GM23338 (cell line): ENCODE measurements at regions not wholly inside any gene's neighbourhood (a gene's known extent, or its start where the extent isn't known, plus 50 kb on each side); places are given as distances from the start of the nearest gene placed in this dataset.

Source experiments
- CREB1 ChIP-seq: fragments of 250-450 bp; sonication (Bioruptor Pico); IDR thresholded peaks from 2 replicates; pipeline ENCODE4 v1.5.0; 2020; ENCODE audit warnings: low read depth, mild to moderate bottlenecking, moderate library complexity
- CTCF ChIP-seq, 2 experiments: fragments of 200-600 bp in 1 of 2; sonication (generic) in 1 of 2; conservative IDR thresholded peaks; 2 replicates each; pipeline versions ENCODE4 v1.5.1 to v1.6.1; 2016 to 2017; ENCODE audit warnings: antibody characterized with exemption in 2 of 2, low read depth in 2 of 2, mild to moderate bottlenecking in 2 of 2, moderate library complexity in 1 of 2
- ETS1 ChIP-seq: IDR thresholded peaks from 2 replicates; pipeline ENCODE4 v1.6.1; 2016; ENCODE audit warnings: antibody characterized with exemption
- EZH2 ChIP-seq: fragments of 200-600 bp; sonication (generic); IDR thresholded peaks from one replicate; pipeline ENCODE4 v1.8.0; 2017; ENCODE audit warnings: antibody characterized with exemption, mild to moderate bottlenecking, low read depth; ENCODE audit not compliant: unreplicated experiment
- EZH2phosphoT487 ChIP-seq: fragments of 200-600 bp; sonication (generic); IDR thresholded peaks from one replicate; pipeline ENCODE4 v1.8.1; 2018; ENCODE audit warnings: antibody characterized with exemption; ENCODE audit not compliant: unreplicated experiment
- JUNB ChIP-seq: IDR thresholded peaks from one replicate; pipeline ENCODE4 v1.6.1; 2016; ENCODE audit warnings: antibody characterized with exemption; ENCODE audit not compliant: unreplicated experiment
- NANOG ChIP-seq: IDR thresholded peaks from 2 replicates; pipeline ENCODE4 v1.6.1; 2016; ENCODE audit warnings: antibody characterized with exemption, borderline replicate concordance
- POLR2AphosphoS5 ChIP-seq: IDR thresholded peaks from 2 replicates; pipeline ENCODE4 v1.6.1; 2016; ENCODE audit warnings: antibody characterized with exemption, low read depth
- REST ChIP-seq: IDR thresholded peaks from one replicate; pipeline ENCODE4 v1.6.1; 2018; ENCODE audit warnings: antibody characterized with exemption; ENCODE audit not compliant: unreplicated experiment
- STAT1 ChIP-seq: IDR thresholded peaks from one replicate; pipeline ENCODE4 v1.6.1; 2016; ENCODE audit warnings: antibody characterized with exemption; ENCODE audit not compliant: unreplicated experiment
- ZNF331 ChIP-seq: fragments of 250-450 bp; sonication (Bioruptor Pico); IDR thresholded peaks from 2 replicates; pipeline ENCODE4 v1.5.0; 2020; ENCODE audit warnings: low read depth, mild to moderate bottlenecking, moderate library complexity

GRCh38 chr13:102978168-102978567, 88.0 kb downstream of the SLC10A2 start:
- no peak for TF ChIP-seq CTCF (conservative IDR thresholded peaks at IDR 0.05; ENCODE audit: low read depth in 2 of 2)
- TF ChIP-seq EZH2 = no peak
- TF ChIP-seq CREB1 = no peak
- TF ChIP-seq REST = no peak
- TF ChIP-seq POLR2AphosphoS5 = no peak
- no peak for TF ChIP-seq JUNB
- no peak for TF ChIP-seq EZH2phosphoT487
- TF ChIP-seq ETS1 = no peak
- no peak for TF ChIP-seq ZNF331 (CRISPR knock-in tag)
- TF ChIP-seq STAT1 = no peak
- no peak for TF ChIP-seq NANOG
